WI38 (cell line): ENCODE measurements at regions not wholly inside any gene's neighbourhood (a gene's known extent, or its start where the extent isn't known, plus 50 kb on each side); places are given as distances from the start of the nearest gene placed in this dataset.

ENCODE experiments used
- H3K4me3 ChIP-seq: 2 replicates; pipeline ENCODE4 v1.5.1; 2011; ENCODE audit warnings: low read depth, mild to moderate bottlenecking, control low read depth, low read length
- TF ChIP-seq, protein P1 (sequence below): IDR thresholded peaks from 2 replicates; pipeline ENCODE4 v1.5.1; 2012; ENCODE audit warnings: low read depth, mild to moderate bottlenecking, control low read depth, low read length

DNA sequence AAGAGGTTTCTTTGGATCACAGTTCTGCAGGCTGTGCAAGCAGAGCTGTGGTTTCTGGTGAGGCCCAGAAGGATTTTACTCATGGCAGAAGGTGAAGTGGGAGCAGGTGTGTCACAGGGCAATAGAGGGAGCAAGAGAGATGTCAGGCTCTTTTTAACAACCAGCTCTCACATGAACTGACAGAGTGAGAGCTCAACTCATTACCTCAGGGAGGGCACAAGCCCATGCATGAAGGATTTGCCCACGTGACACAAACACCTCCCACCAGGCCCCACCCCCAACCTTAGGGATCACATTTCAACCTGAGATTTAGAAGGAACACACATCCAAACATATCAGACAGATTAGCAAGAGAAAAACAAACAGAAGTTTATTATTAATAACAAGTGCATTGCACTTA is 470.4 kb downstream of the GALC start:
- TF ChIP-seq, protein P1, sequence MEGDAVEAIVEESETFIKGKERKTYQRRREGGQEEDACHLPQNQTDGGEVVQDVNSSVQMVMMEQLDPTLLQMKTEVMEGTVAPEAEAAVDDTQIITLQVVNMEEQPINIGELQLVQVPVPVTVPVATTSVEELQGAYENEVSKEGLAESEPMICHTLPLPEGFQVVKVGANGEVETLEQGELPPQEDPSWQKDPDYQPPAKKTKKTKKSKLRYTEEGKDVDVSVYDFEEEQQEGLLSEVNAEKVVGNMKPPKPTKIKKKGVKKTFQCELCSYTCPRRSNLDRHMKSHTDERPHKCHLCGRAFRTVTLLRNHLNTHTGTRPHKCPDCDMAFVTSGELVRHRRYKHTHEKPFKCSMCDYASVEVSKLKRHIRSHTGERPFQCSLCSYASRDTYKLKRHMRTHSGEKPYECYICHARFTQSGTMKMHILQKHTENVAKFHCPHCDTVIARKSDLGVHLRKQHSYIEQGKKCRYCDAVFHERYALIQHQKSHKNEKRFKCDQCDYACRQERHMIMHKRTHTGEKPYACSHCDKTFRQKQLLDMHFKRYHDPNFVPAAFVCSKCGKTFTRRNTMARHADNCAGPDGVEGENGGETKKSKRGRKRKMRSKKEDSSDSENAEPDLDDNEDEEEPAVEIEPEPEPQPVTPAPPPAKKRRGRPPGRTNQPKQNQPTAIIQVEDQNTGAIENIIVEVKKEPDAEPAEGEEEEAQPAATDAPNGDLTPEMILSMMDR: no peak
- no peak overlapping the region for H3K4me3 ChIP-seq

DNA sequence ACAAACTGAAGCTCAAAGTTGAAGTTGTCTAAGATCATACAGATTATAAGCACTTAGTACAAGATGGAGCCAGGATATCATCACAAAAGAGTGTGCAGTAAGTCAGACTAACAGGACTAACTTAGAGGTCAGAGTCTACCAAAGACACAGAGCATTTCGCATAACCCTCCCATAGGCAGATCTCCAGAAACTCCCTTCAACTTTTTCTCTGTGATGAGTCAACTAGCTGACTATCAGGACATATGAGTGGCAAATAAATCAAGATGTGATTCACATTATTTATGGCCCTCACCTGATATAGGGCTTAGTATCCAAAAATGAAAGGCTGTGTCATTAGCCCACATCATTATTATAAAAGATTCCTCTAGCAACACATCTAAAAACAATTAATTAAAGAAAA is 484.6 kb downstream of the GALC start:
- TF ChIP-seq, protein P1: no peak

DNA sequence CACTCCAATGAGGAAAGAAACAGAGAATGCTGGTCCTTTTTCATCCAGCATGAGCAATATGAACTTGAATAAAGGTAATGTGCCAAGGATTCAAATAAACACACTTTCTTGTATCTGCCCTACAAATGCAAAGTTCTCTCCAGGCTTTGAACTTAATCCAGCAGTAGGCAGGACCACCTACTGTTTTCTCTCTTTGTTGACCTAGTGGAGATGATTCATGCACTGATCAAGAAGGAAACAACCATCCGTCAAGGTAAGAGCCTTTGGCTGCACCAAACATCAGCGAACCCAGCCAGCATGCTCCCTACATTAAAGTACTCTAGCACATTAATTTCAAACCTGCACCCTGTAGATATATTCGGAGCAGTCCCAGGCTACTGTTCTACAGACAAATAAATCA is 489.3 kb downstream of the GALC start:
- TF ChIP-seq, protein P1: no peak
- H3K4me3 ChIP-seq: no peak overlapping the region

More for the DNA sequence above, 484.6 kb downstream of the GALC start:
- no peak overlapping the region for H3K4me3 ChIP-seq

DNA sequence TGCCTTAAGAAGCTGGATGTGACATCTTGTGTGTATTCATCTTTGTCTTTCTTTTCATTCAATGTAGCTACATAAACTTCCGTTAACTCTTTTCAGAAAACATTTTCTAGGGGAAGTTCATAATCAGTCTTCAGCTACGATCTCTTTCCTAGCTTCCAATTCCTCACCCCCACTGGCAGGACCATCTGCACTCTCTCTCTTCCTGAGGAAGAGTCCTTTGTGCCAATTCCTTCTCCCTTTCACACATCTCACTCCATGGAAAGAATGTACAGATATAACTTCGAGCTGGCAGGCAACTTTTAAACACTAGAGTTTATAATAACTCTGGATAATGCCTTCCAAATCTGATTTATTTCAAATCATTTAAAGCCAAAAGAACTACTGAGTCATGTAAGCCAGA is 495.7 kb downstream of the GALC start:
- TF ChIP-seq, protein P1: no peak
- H3K4me3 ChIP-seq: no peak overlapping the region

DNA sequence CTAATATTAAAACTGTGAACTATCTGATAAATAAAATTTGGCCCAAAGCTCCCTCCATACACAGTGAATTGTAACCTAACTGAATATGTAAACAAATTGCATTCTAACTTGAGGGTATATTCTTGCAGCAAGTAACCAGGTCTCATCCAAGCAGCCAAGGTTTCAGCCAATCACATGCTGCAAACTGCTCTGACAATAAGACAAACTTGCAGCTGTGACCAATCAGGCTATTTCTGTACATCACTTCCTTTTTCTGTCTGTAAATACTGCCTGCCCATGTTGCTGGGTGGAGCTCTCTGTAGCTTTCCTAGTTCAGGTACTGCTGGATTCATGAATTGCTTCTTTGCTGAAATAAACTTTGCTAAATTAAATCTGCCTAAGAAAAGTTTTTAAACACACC is 499.0 kb downstream of the GALC start:
- TF ChIP-seq, protein P1: no peak
- H3K4me3 ChIP-seq: no peak overlapping the region

DNA sequence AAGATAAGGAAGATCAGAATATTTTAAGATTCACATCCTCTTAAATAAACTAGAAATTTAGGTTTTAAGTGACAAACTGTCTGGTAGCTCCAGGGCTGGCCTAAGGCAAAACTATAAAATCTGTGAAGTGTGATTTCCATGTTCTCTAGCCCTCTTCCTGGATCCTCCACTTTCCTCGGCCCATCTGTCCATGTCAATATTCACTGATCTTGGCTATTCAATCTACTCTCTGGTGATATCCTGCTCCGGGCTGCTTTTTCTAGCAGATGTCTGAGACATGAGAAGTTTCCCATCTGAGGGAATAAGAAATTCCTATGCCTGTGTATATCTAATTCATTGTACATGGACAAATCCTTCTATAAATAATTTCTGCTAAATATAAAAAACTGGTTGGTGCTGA is 500.4 kb downstream of the GALC start:
- TF ChIP-seq, protein P1: no peak
- no peak overlapping the region for H3K4me3 ChIP-seq

DNA sequence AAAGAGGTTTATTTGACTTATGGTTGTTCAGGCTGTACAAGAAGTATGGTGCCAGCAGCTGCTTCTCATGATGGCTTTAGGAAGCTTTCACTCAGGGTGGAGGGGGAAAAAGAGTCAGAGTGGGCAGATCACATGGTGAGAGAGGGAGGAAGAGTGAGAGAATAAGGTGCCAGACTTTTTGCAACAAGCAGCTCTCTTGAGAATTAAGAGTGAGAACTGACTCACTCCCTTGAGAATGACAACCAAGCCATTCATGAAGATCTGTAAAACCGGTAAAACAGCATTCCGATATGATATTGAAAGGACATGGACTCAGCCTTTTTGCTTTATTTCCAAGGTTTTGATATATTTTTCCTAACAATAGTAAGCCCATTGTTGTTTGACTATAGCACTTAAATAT is 501.2 kb downstream of the GALC start:
- TF ChIP-seq, protein P1: no peak
- H3K4me3 ChIP-seq: no peak overlapping the region
